GDM1 (cell line): ENCODE measurements at regions not wholly inside any gene's neighbourhood (a gene's known extent, or its start where the extent isn't known, plus 50 kb on each side); places are given as distances from the start of the nearest gene placed in this dataset.

Experiments
- DNase-seq: peaks from one replicate; lab custom pipeline; 2025; lab: John Stamatoyannopoulos, UW

- DNase-seq, result peak; percentile 28
Measured at GRCh38 chr5:89128092-89128491, 245.1 kb upstream of the MEF2C start.

GRCh38 chr5:89127191-89127590 lies 244.2 kb upstream of the MEF2C start:
- DNase-seq, result no peak

GRCh38 chr5:89125372-89125771 lies 242.4 kb upstream of the MEF2C start:
- DNase-seq, result no peak

- DNase-seq, result no peak
Measured at GRCh38 chr5:89123581-89123980, 240.6 kb upstream of the MEF2C start.

GRCh38 chr5:89120719-89121118 lies 237.7 kb upstream of the MEF2C start:
- no peak for DNase-seq

GRCh38 chr5:89117124-89117644 lies 234.2 kb upstream of the MEF2C start:
- peak; percentile 8 for DNase-seq

GRCh38 chr5:89110916-89111646 lies 228.1 kb upstream of the MEF2C start:
- DNase-seq, result no peak

- DNase-seq, result no peak
Measured at GRCh38 chr5:89106480-89106879, 223.5 kb upstream of the MEF2C start.

GRCh38 chr5:89105836-89106235 lies 222.9 kb upstream of the MEF2C start:
- no peak for DNase-seq

GRCh38 chr5:89105171-89105695 lies 222.2 kb upstream of the MEF2C start:
- no peak for DNase-seq

GRCh38 chr5:89098199-89098756 lies 215.3 kb upstream of the MEF2C start:
- DNase-seq, result no peak

- no peak for DNase-seq
Measured at GRCh38 chr5:89097103-89097502, 214.1 kb upstream of the MEF2C start.

GRCh38 chr5:89095341-89095740 lies 212.4 kb upstream of the MEF2C start:
- DNase-seq, result no peak

- DNase-seq, result no peak
Measured at GRCh38 chr5:89090037-89090436, 207.1 kb upstream of the MEF2C start.

GRCh38 chr5:89087551-89088318 lies 204.8 kb upstream of the MEF2C start:
- DNase-seq, result no peak

- DNase-seq, result no peak
Measured at GRCh38 chr5:89087128-89087527, 204.1 kb upstream of the MEF2C start.

GRCh38 chr5:89086390-89087086 lies 203.6 kb upstream of the MEF2C start:
- no peak for DNase-seq

- no peak for DNase-seq
Measured at GRCh38 chr5:89083791-89084190, 200.8 kb upstream of the MEF2C start.

GRCh38 chr5:89081360-89081759 lies 198.4 kb upstream of the MEF2C start:
- DNase-seq, result no peak

GRCh38 chr5:89080467-89081116 lies 197.6 kb upstream of the MEF2C start:
- no peak for DNase-seq

- peak; percentile 38 for DNase-seq
Measured at GRCh38 chr5:89072842-89073672, 190.1 kb upstream of the MEF2C start.
